PC-9 (cell line): ENCODE measurements at regions not wholly inside any gene's neighbourhood (a gene's known extent, or its start where the extent isn't known, plus 50 kb on each side); places are given as distances from the start of the nearest gene placed in this dataset.
"Not testable (repeated sequence)": the region's sequence is repeated elsewhere in the genome, so short reads cannot be mapped to it uniquely, and the experiment has no call there.

Experiments used
- CTCF ChIP-seq: fragments of 200-600 bp; sonication (generic); conservative IDR thresholded peaks from 2 replicates; pipeline ENCODE4 v1.6.1; 2017; ENCODE audit warnings: mixed run types, antibody characterized with exemption, mild to moderate bottlenecking, moderate library complexity
- EZH2 ChIP-seq: fragments of 200-600 bp; sonication (generic); IDR thresholded peaks from 2 replicates; pipeline ENCODE4 v1.8.0; 2017; ENCODE audit warnings: antibody characterized with exemption, low read depth

- TF ChIP-seq CTCF, EZH2: not testable (repeated sequence)
Observed at GRCh38 chr6:115746583-115746982, 314.1 kb downstream of the FRK start.
